ENCODE measurements at regions not wholly inside any gene's neighbourhood (a gene's known extent, or its start where the extent isn't known, plus 50 kb on each side); places are given as distances from the start of the nearest gene placed in this dataset.

GRCh38 chr11:128367573-128367972 is 219.8 kb downstream of the ETS1 start:
- no peak for DNase-seq

- no peak for DNase-seq
Measured at GRCh38 chr11:128365044-128365443, 222.3 kb downstream of the ETS1 start.

GRCh38 chr11:128361451-128362020 is 225.8 kb downstream of the ETS1 start:
- DNase-seq: no peak

GRCh38 chr11:128359515-128359914 is 227.8 kb downstream of the ETS1 start:
- no peak for DNase-seq

GRCh38 chr11:128357073-128357472 is 230.3 kb downstream of the ETS1 start:
- DNase-seq: no peak

- DNase-seq: no peak
Measured at GRCh38 chr11:128355558-128355957, 231.8 kb downstream of the ETS1 start.

- DNase-seq: no peak
Measured at GRCh38 chr11:128354476-128354875, 232.9 kb downstream of the ETS1 start.

- no peak for DNase-seq
Measured at GRCh38 chr11:128351168-128351567, 236.2 kb downstream of the ETS1 start.

- DNase-seq: no peak
Measured at GRCh38 chr11:128349650-128350299, 237.6 kb downstream of the ETS1 start.

- DNase-seq: peak in 9 of 56 donors; percentile 4 to 39 (median 9)
Measured at GRCh38 chr11:128346804-128347203, 240.6 kb downstream of the ETS1 start.

GRCh38 chr11:128345316-128345715 is 242.0 kb downstream of the ETS1 start:
- DNase-seq: no peak

- DNase-seq: no peak
Measured at GRCh38 chr11:128343870-128344269, 243.5 kb downstream of the ETS1 start.

GRCh38 chr11:128343135-128343514 is 244.2 kb downstream of the ETS1 start:
- no peak for DNase-seq

GRCh38 chr11:128342511-128343134 is 244.7 kb downstream of the ETS1 start:
- DNase-seq: no peak

GRCh38 chr11:128341280-128342248 is 245.8 kb downstream of the ETS1 start:
- no peak for DNase-seq

- DNase-seq: no peak
Measured at GRCh38 chr11:128339792-128340191, 247.6 kb downstream of the ETS1 start.

GRCh38 chr11:128338811-128339210 is 248.5 kb downstream of the ETS1 start:
- no peak for DNase-seq

GRCh38 chr11:128336203-128336602 is 251.2 kb downstream of the ETS1 start:
- no peak for DNase-seq

- no peak for DNase-seq
Measured at GRCh38 chr11:128335729-128336128, 251.6 kb downstream of the ETS1 start.

GRCh38 chr11:128334311-128335044 is 252.9 kb downstream of the ETS1 start:
- peak in 1 of 56 donors; percentile 36 for DNase-seq

GRCh38 chr11:128331317-128331716 is 256.0 kb downstream of the ETS1 start:
- DNase-seq: no peak

Measured in nucleus accumbens (tissue), 56 donors.